ENCODE measurements at regions not wholly inside any gene's neighbourhood (a gene's known extent, or its start where the extent isn't known, plus 50 kb on each side); places are given as distances from the start of the nearest gene placed in this dataset.

GRCh38 chr20:58571356-58571692, 56.1 kb upstream of the APCDD1L start:
- DNase-seq: no peak
- Histone ChIP-seq H3K4me1 (ENCODE audit: low read length) (peaks cover 3% of the 10 kb centered on the region), H3K9ac (ENCODE audit: low read length) (no peak overlapping the region), H3K27ac (ENCODE audit: low read length) (no peak overlapping the region), H3K4me2 (ENCODE audit: low read depth, low read length, poor library complexity, severe bottlenecking) (no peak overlapping the region), H3K9me2 (replicated peaks; ENCODE audit: insufficient read depth, low read length) (no peaks in the 10 kb centered on the region), H3K9me3 (ENCODE audit: low read length) (no peaks in the 10 kb centered on the region), H3K36me3 (ENCODE audit: insufficient read depth, low read length) (no peaks in the 10 kb centered on the region), H3K27me3 (ENCODE audit: low read length) (no peaks in the 10 kb centered on the region), H4K20me1 (ENCODE audit: insufficient read depth, low read depth, low read length) (no peaks in the 10 kb centered on the region), H3K4me3 (ENCODE audit: low read length) (no peak overlapping the region), H2AFZ (ENCODE audit: low read length) (no peak overlapping the region), H3K79me2 (ENCODE audit: low read length) (no peaks in the 10 kb centered on the region)

GRCh38 chr20:58570204-58570859, 55.1 kb upstream of the APCDD1L start:
- DNase-seq: no peak
- Histone ChIP-seq H3K27me3 (ENCODE audit: low read length) (no peaks in the 10 kb centered on the region), H3K4me3 (ENCODE audit: low read length) (no peak overlapping the region), H4K20me1 (ENCODE audit: insufficient read depth, low read depth, low read length) (no peaks in the 10 kb centered on the region), H3K36me3 (ENCODE audit: insufficient read depth, low read length) (no peaks in the 10 kb centered on the region), H3K9me2 (replicated peaks; ENCODE audit: insufficient read depth, low read length) (no peaks in the 10 kb centered on the region), H3K79me2 (ENCODE audit: low read length) (no peaks in the 10 kb centered on the region), H3K9ac (ENCODE audit: low read length) (no peak overlapping the region), H3K27ac (ENCODE audit: low read length) (no peak overlapping the region), H2AFZ (ENCODE audit: low read length) (no peak overlapping the region), H3K4me2 (ENCODE audit: low read depth, low read length, poor library complexity, severe bottlenecking) (no peak overlapping the region), H3K9me3 (ENCODE audit: low read length) (no peaks in the 10 kb centered on the region), H3K4me1 (ENCODE audit: low read length) (peaks cover 3% of the 10 kb centered on the region)

- peaks cover 3% of the 10 kb centered on the region for H3K4me1 ChIP-seq (ENCODE audit: low read length)
- H4K20me1 ChIP-seq (ENCODE audit: insufficient read depth, low read depth, low read length): no peaks in the 10 kb centered on the region
- H3K4me2 ChIP-seq (ENCODE audit: low read depth, low read length, poor library complexity, severe bottlenecking): no peak overlapping the region
- no peaks in the 10 kb centered on the region for H3K9me2 ChIP-seq (replicated peaks; ENCODE audit: insufficient read depth, low read length)
- no peak overlapping the region for H3K27ac ChIP-seq (ENCODE audit: low read length)
- no peak overlapping the region for H3K4me3 ChIP-seq (ENCODE audit: low read length)
- DNase-seq: no peak
- no peaks in the 10 kb centered on the region for H3K9me3 ChIP-seq (ENCODE audit: low read length)
- H3K79me2 ChIP-seq (ENCODE audit: low read length): no peaks in the 10 kb centered on the region
- no peak overlapping the region for H2AFZ ChIP-seq (ENCODE audit: low read length)
- H3K36me3 ChIP-seq (ENCODE audit: insufficient read depth, low read length): no peaks in the 10 kb centered on the region
- H3K9ac ChIP-seq (ENCODE audit: low read length): no peak overlapping the region
- no peaks in the 10 kb centered on the region for H3K27me3 ChIP-seq (ENCODE audit: low read length)
Observed at GRCh38 chr20:58569241-58570125, 54.3 kb upstream of the APCDD1L start.

GRCh38 chr20:58568483-58569240, 53.5 kb upstream of the APCDD1L start:
- Histone ChIP-seq H3K27ac (ENCODE audit: low read length) (no peak overlapping the region), H3K9ac (ENCODE audit: low read length) (no peak overlapping the region), H3K4me3 (ENCODE audit: low read length) (no peak overlapping the region), H3K36me3 (ENCODE audit: insufficient read depth, low read length) (no peaks in the 10 kb centered on the region), H3K27me3 (ENCODE audit: low read length) (no peaks in the 10 kb centered on the region), H3K9me3 (ENCODE audit: low read length) (no peaks in the 10 kb centered on the region), H3K9me2 (replicated peaks; ENCODE audit: insufficient read depth, low read length) (no peaks in the 10 kb centered on the region), H4K20me1 (ENCODE audit: insufficient read depth, low read depth, low read length) (no peaks in the 10 kb centered on the region), H3K79me2 (ENCODE audit: low read length) (no peaks in the 10 kb centered on the region), H2AFZ (ENCODE audit: low read length) (no peak overlapping the region), H3K4me2 (ENCODE audit: low read depth, low read length, poor library complexity, severe bottlenecking) (no peak overlapping the region), H3K4me1 (ENCODE audit: low read length) (peaks cover 3% of the 10 kb centered on the region)
- DNase-seq: no peak

DNA sequence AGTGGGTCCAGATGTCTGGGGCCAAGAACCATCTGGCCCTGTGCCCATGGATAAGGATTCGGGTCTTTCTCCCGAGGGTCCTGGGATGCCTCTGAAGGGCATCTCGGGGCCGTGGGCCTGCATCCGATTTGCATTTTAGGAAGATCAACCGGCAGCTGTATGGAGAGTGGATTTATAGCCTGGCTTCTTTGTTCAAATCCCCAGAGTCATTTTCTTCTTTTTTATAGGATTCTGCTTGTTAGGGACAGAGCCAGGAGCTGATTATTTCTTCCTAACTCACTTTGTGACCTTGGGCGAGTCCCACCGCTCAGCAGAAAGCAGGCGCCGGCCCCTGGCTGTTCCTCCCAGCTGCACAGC, 52.9 kb upstream of the APCDD1L start:
- H3K27me3 ChIP-seq (ENCODE audit: low read length): no peaks in the 10 kb centered on the region
- no peak overlapping the region for H2AFZ ChIP-seq (ENCODE audit: low read length)
- no peaks in the 10 kb centered on the region for H3K9me3 ChIP-seq (ENCODE audit: low read length)
- no peaks in the 10 kb centered on the region for H3K36me3 ChIP-seq (ENCODE audit: insufficient read depth, low read length)
- no peak overlapping the region for H3K4me3 ChIP-seq (ENCODE audit: low read length)
- no peaks in the 10 kb centered on the region for H3K9me2 ChIP-seq (replicated peaks; ENCODE audit: insufficient read depth, low read length)
- H3K27ac ChIP-seq (ENCODE audit: low read length): no peak overlapping the region
- H3K79me2 ChIP-seq (ENCODE audit: low read length): no peaks in the 10 kb centered on the region
- H3K9ac ChIP-seq (ENCODE audit: low read length): no peak overlapping the region
- H4K20me1 ChIP-seq (ENCODE audit: insufficient read depth, low read depth, low read length): no peaks in the 10 kb centered on the region
- no peak overlapping the region for H3K4me2 ChIP-seq (ENCODE audit: low read depth, low read length, poor library complexity, severe bottlenecking)
- DNase-seq: no peak
- H3K4me1 ChIP-seq (ENCODE audit: low read length): peaks cover 3% of the 10 kb centered on the region

- Histone ChIP-seq H4K20me1 (ENCODE audit: insufficient read depth, low read depth, low read length) (no peaks in the 10 kb centered on the region), H3K9me3 (ENCODE audit: low read length) (no peaks in the 10 kb centered on the region), H3K4me3 (ENCODE audit: low read length) (no peak overlapping the region), H3K4me1 (ENCODE audit: low read length) (peaks cover 3% of the 10 kb centered on the region), H3K9me2 (replicated peaks; ENCODE audit: insufficient read depth, low read length) (no peaks in the 10 kb centered on the region), H3K9ac (ENCODE audit: low read length) (no peak overlapping the region), H2AFZ (ENCODE audit: low read length) (no peak overlapping the region), H3K79me2 (ENCODE audit: low read length) (no peaks in the 10 kb centered on the region), H3K27ac (ENCODE audit: low read length) (no peak overlapping the region), H3K36me3 (ENCODE audit: insufficient read depth, low read length) (no peaks in the 10 kb centered on the region), H3K27me3 (ENCODE audit: low read length) (no peaks in the 10 kb centered on the region), H3K4me2 (ENCODE audit: low read depth, low read length, poor library complexity, severe bottlenecking) (no peak overlapping the region)
- DNase-seq: no peak
Observed at GRCh38 chr20:58567437-58567836, 52.2 kb upstream of the APCDD1L start.

- Histone ChIP-seq H3K9me3 (ENCODE audit: low read length) (no peaks in the 10 kb centered on the region), H3K4me2 (ENCODE audit: low read depth, low read length, poor library complexity, severe bottlenecking) (no peak overlapping the region), H3K4me1 (ENCODE audit: low read length) (peaks cover 3% of the 10 kb centered on the region), H3K9ac (ENCODE audit: low read length) (no peak overlapping the region), H3K36me3 (ENCODE audit: insufficient read depth, low read length) (no peaks in the 10 kb centered on the region), H3K9me2 (replicated peaks; ENCODE audit: insufficient read depth, low read length) (no peaks in the 10 kb centered on the region), H3K27ac (ENCODE audit: low read length) (no peak overlapping the region), H2AFZ (ENCODE audit: low read length) (no peak overlapping the region), H4K20me1 (ENCODE audit: insufficient read depth, low read depth, low read length) (no peaks in the 10 kb centered on the region), H3K4me3 (ENCODE audit: low read length) (no peak overlapping the region), H3K27me3 (ENCODE audit: low read length) (no peaks in the 10 kb centered on the region), H3K79me2 (ENCODE audit: low read length) (no peaks in the 10 kb centered on the region)
- no peak for DNase-seq
Observed at GRCh38 chr20:58566981-58567380, 51.8 kb upstream of the APCDD1L start.

DNA sequence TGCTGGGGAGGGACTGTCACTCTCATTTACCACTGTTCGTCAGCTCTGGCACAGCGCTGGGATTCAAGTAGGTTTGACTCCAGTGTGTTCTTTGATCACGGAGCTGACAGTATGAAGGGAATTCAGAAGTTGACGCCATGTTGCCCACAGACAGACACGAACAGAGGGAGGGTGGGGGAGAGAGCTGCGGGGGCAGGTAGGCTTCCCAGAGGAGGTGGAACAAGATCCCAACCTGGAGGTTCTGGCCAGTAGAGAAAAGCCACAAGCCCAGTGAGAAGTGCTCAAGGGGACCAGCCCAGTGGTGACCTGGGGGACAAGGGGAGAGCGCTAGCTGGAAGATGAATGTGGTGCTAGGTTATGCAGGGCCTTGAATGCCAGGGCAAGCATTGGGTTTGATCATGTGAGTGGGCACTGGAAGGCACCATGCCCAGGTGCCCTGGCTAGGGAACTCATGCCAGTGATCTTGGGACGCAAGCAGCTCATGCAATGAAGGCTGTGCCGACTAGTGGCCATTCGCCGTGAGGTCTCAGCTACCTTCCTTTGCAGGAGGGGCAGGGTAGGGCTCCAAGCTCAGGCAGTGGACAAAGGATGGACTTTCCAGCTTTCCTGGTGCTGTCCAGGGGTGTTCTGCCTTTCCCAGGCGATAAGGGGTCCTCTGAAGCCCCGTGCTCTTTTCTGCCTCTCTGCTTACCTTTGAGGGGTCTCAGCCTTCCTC, 50.4 kb upstream of the APCDD1L start:
- H4K20me1 ChIP-seq (ENCODE audit: insufficient read depth, low read depth, low read length): no peaks in the 10 kb centered on the region
- no peaks in the 10 kb centered on the region for H3K79me2 ChIP-seq (ENCODE audit: low read length)
- H3K27me3 ChIP-seq (ENCODE audit: low read length): no peaks in the 10 kb centered on the region
- no peaks in the 10 kb centered on the region for H3K36me3 ChIP-seq (ENCODE audit: insufficient read depth, low read length)
- H3K9me2 ChIP-seq (replicated peaks; ENCODE audit: insufficient read depth, low read length): no peaks in the 10 kb centered on the region
- H3K4me3 ChIP-seq (ENCODE audit: low read length): no peak overlapping the region
- peaks cover 3% of the 10 kb centered on the region for H3K4me1 ChIP-seq (ENCODE audit: low read length)
- H3K4me2 ChIP-seq (ENCODE audit: low read depth, low read length, poor library complexity, severe bottlenecking): no peak overlapping the region
- no peak overlapping the region for H2AFZ ChIP-seq (ENCODE audit: low read length)
- H3K9ac ChIP-seq (ENCODE audit: low read length): no peak overlapping the region
- no peak overlapping the region for H3K27ac ChIP-seq (ENCODE audit: low read length)
- H3K9me3 ChIP-seq (ENCODE audit: low read length): no peaks in the 10 kb centered on the region
- no peak for DNase-seq

Data from Karpas-422 (cell line).